Mucosa of stomach (tissue), 1 donor: ENCODE measurements at regions not wholly inside any gene's neighbourhood (a gene's known extent, or its start where the extent isn't known, plus 50 kb on each side); places are given as distances from the start of the nearest gene placed in this dataset.

ENCODE experiments used
- H3K27me3 ChIP-seq: one replicate; pipeline ENCODE4 v1.7.0; 2013; ENCODE audit warnings: mild to moderate bottlenecking, low read length; ENCODE audit not compliant: control insufficient read depth, insufficient read depth
- H3K36me3 ChIP-seq: one replicate; pipeline ENCODE4 v1.7.0; 2013; ENCODE audit warnings: low read length; ENCODE audit not compliant: control insufficient read depth, insufficient read depth
- H3K4me1 ChIP-seq: one replicate; pipeline ENCODE4 v1.7.0; 2013; ENCODE audit warnings: mild to moderate bottlenecking, low read length; ENCODE audit not compliant: control insufficient read depth, insufficient read depth
- H3K4me3 ChIP-seq: one replicate; pipeline ENCODE4 v1.7.0; 2013; ENCODE audit warnings: low read length
- H3K9ac ChIP-seq: one replicate; pipeline ENCODE4 v1.7.0; 2013; ENCODE audit warnings: mild to moderate bottlenecking, low read length, moderate library complexity
- H3K9me3 ChIP-seq: one replicate; pipeline ENCODE4 v1.7.0; 2013; ENCODE audit warnings: mild to moderate bottlenecking, low read length, moderate library complexity; ENCODE audit not compliant: control insufficient read depth
- donor health status: Pancreatic carcinoma.

DNA sequence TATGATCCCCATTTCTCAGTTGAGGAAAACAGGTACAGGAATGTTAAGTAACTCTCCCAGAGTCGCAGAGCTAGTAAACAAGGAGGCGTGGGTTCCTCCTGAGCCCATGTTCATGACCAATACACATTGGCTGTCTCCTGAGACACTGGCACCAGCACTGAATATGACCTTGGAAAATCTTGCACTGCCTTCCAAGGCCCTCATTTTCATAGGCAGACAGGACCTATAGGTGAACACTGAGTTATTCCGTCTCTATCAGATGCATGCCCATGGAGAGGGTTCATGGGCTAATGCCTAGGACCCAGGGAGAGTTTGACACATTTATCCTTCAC is 504.8 kb downstream of the RFC3 start:
- Histone ChIP-seq H3K4me3 (no peak overlapping the region), H3K36me3 (no peaks in the 10 kb centered on the region), H3K9ac (no peak overlapping the region), H3K4me1 (peaks cover 20% of the 10 kb centered on the region), H3K9me3 (no peaks in the 10 kb centered on the region), H3K27me3 (peaks cover 16% of the 10 kb centered on the region)

DNA sequence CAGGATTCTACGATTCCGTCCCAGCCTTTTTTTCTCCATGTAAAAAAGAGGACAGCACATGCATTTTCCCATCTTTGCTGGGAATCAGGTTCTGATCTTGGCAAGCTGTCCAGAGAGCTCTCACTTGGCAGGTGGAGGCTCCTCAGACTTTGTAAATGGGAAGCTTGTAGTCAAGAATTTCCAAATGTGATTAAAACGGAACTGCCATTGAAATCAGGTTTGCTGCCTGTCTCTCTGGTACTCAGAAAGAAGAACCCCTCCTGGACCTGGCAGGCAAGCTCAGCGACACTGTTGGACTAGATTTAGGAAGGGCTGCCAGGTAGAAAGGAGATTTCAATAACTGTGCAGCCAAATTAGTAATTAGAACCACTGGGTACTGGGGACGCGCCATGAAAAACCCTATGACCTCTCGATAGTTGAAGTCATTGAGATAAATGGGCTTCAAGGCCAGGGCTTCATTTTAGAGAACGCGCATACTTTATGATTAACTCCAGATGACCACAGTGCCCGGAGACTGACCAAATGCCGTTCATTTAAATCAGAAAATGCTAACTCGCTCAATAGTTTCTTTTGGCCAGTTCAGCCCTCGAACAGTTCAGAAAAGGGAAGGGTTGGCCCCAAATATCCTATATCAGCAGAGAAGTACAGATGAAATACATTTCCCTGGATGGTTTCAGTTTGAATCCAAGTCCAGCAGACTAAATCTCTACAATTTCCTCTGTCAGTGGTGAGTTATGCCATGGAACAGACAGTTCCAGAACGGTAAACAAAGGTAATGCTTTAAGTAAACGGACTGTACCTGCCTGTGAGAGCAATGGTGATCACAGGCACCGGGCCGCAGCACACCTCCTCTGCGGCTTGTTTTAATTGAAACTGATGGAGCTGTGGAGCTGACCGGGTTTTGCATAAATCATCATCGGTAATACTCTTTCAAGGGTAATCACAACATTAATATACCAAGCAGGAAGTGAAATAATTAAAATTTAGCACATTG is 517.4 kb downstream of the RFC3 start:
- no peaks in the 10 kb centered on the region for H3K9me3 ChIP-seq
- peaks cover 12% of the 10 kb centered on the region for H3K4me1 ChIP-seq
- H3K36me3 ChIP-seq = no peaks in the 10 kb centered on the region
- no peak overlapping the region for H3K4me3 ChIP-seq
- H3K9ac ChIP-seq = no peak overlapping the region
- H3K27me3 ChIP-seq = no peaks in the 10 kb centered on the region

GRCh38 chr13:34338102-34338501 is 520.2 kb downstream of the RFC3 start:
- no peaks in the 10 kb centered on the region for H3K27me3 ChIP-seq
- no peaks in the 10 kb centered on the region for H3K36me3 ChIP-seq
- H3K4me3 ChIP-seq = no peak overlapping the region
- H3K9ac ChIP-seq = no peak overlapping the region
- H3K4me1 ChIP-seq = peaks cover 9% of the 10 kb centered on the region
- H3K9me3 ChIP-seq = no peaks in the 10 kb centered on the region

DNA sequence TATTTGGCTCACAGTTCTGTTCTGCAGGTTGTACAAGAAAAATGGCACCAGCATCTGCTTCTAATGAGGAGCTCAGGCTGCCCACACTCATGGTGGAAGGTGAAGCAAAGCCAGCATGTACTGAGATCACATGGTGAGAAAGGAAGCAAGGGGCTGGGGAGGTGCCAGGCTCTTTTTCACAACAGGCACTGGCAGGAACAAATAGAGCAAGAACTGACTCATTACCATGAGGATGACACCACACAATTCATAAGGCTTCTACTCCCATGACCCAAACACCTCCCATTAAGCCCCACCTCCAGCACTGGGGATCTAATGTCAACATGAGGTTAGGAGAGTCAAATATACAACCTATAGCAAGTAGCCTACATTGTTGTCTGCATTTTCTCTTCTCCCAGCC is 522.6 kb downstream of the RFC3 start:
- Histone ChIP-seq H3K36me3 (no peaks in the 10 kb centered on the region), H3K9ac (no peak overlapping the region), H3K4me1 (peaks cover 2% of the 10 kb centered on the region), H3K27me3 (no peaks in the 10 kb centered on the region), H3K9me3 (no peaks in the 10 kb centered on the region), H3K4me3 (no peak overlapping the region)

DNA sequence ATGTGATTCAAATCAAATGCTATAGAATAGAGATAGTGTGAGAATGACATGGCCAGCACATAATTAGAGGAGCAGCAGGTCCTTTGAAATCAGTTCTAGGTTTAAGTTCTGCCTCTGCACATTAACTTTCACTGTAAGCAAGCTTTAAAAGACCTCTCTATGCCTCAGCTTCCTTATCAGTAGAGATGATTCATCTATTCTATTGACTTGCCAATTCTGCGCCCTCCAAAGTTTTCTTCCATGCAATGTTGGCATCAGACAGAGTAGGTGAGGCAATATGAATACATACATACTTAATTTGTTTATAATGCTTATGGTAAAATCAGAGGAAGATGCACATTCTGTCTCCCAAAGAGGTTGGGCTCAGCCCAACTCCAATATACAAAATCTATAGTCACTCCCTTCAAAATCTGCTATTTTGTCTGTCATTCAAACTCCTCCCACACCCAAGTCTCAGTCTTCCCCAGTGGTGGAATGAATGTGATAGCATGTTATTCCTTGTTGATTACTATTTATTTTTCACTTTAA is 525.5 kb downstream of the RFC3 start:
- no peaks in the 10 kb centered on the region for H3K27me3 ChIP-seq
- no peaks in the 10 kb centered on the region for H3K36me3 ChIP-seq
- H3K4me1 ChIP-seq = peaks cover 5% of the 10 kb centered on the region
- H3K9ac ChIP-seq = no peak overlapping the region
- no peak overlapping the region for H3K4me3 ChIP-seq
- H3K9me3 ChIP-seq = no peaks in the 10 kb centered on the region

DNA sequence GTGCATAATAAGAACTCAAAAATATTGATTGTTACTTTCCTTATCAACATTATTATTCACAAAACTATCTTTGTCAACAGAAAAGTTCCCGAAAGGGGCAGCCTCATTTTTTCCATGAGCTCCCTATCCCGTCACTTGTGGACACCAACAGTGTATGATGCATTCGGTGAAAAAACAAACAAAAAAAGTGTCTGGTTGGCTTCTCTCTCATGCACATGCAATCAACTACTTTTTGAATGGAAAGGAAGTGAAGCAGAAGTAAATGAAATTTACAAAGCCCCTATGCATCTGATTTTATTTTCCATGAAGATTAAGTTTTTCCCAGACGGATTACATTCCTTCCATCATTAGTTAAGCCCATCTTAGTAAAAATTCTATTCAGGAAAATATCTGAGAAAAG is 526.9 kb downstream of the RFC3 start:
- H3K36me3 ChIP-seq = no peaks in the 10 kb centered on the region
- H3K4me1 ChIP-seq = peaks cover 6% of the 10 kb centered on the region
- H3K27me3 ChIP-seq = no peaks in the 10 kb centered on the region

GRCh38 chr13:34345258-34345965 is 527.5 kb downstream of the RFC3 start:
- no peak overlapping the region for H3K9ac ChIP-seq
- H3K27me3 ChIP-seq = no peaks in the 10 kb centered on the region
- H3K4me3 ChIP-seq = no peak overlapping the region
- H3K9me3 ChIP-seq = no peaks in the 10 kb centered on the region
- peaks cover 6% of the 10 kb centered on the region for H3K4me1 ChIP-seq
- H3K36me3 ChIP-seq = no peaks in the 10 kb centered on the region

More for the DNA sequence above, 526.9 kb downstream of the RFC3 start:
- H3K9ac ChIP-seq = no peak overlapping the region
- no peak overlapping the region for H3K4me3 ChIP-seq
- H3K9me3 ChIP-seq = no peaks in the 10 kb centered on the region

DNA sequence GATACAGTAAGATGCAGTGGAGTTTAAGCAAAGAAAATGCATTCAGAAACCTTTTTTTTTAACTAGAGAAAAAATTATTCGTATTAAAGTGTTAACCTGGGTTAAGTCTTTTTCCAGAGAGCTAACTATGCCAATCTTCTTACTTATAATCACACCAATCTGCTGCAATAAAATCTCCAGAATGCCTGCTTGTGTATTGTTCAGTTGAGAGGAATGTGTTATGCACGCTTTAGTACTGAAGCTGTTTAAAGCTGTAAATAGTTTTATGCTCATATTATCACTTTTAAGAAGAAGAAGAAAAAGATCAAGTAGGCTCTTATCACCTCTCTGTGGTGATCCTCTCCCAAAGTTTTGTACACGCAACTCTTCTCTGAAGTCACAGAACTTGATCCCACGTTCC is 528.7 kb downstream of the RFC3 start:
- peaks cover 6% of the 10 kb centered on the region for H3K4me1 ChIP-seq
- no peak overlapping the region for H3K4me3 ChIP-seq
- H3K9ac ChIP-seq = no peak overlapping the region
- H3K27me3 ChIP-seq = no peaks in the 10 kb centered on the region
- no peaks in the 10 kb centered on the region for H3K36me3 ChIP-seq
- H3K9me3 ChIP-seq = no peaks in the 10 kb centered on the region

- H3K4me3 ChIP-seq = no peak overlapping the region
These were observed 530.0 kb downstream of the RFC3 start for GRCh38 chr13:34347784-34348573.

GRCh38 chr13:34349091-34349722 is 531.3 kb downstream of the RFC3 start:
- no peaks in the 10 kb centered on the region for H3K9me3 ChIP-seq
- H3K36me3 ChIP-seq = no peaks in the 10 kb centered on the region
- H3K9ac ChIP-seq = no peak overlapping the region
- H3K4me1 ChIP-seq = peaks cover 6% of the 10 kb centered on the region
- no peaks in the 10 kb centered on the region for H3K27me3 ChIP-seq
- H3K4me3 ChIP-seq = no peak overlapping the region

More at GRCh38 chr13:34347784-34348573, 530.0 kb downstream of the RFC3 start:
- H3K27me3 ChIP-seq = no peaks in the 10 kb centered on the region
- no peaks in the 10 kb centered on the region for H3K9me3 ChIP-seq
- H3K36me3 ChIP-seq = no peaks in the 10 kb centered on the region
- no peak overlapping the region for H3K9ac ChIP-seq
- peaks cover 6% of the 10 kb centered on the region for H3K4me1 ChIP-seq

- Histone ChIP-seq H3K9ac (no peak overlapping the region), H3K36me3 (no peaks in the 10 kb centered on the region), H3K4me3 (no peak overlapping the region), H3K4me1 (peaks cover 6% of the 10 kb centered on the region), H3K9me3 (no peaks in the 10 kb centered on the region), H3K27me3 (no peaks in the 10 kb centered on the region)
These were observed 532.7 kb downstream of the RFC3 start for GRCh38 chr13:34350671-34351070.
